IMR-90 (cell line): ENCODE measurements at regions not wholly inside any gene's neighbourhood (a gene's known extent, or its start where the extent isn't known, plus 50 kb on each side); places are given as distances from the start of the nearest gene placed in this dataset.

Source experiments
- ATAC-seq: fragments of 200-7000 bp; cut with Tn5 transposase; 2 replicates; pipeline ENCODE4 v1.9.1; 2020; ENCODE audit warnings: low read depth, mild to moderate bottlenecking, moderate library complexity
- BruUV-seq: library from RNA; stranded (reverse); fragments of 400-500 nt; replicated peaks from 2 replicates; lab custom pipeline; 2021; lab: Mats Ljungman, UMichigan
- CTCF ChIA-PET: fragments of 300-600 bp; formaldehyde crosslinking; extraction: SDS; loops from one replicate; lab custom pipeline; 2021; ENCODE audit warnings: antibody characterized with exemption; lab: Yijun Ruan, JAX
- POLR2A ChIA-PET: fragments of 300-600 bp; sonication (Branson Sonifier 250); formaldehyde crosslinking; loops from one replicate; lab custom pipeline; 2022; ENCODE audit warnings: antibody characterized with exemption; ENCODE audit not compliant: unreplicated experiment; lab: Charles Lee
- DNase-seq: peaks from one replicate; pipeline ENCODE4 v3.0.0; 2013
- H2AFZ ChIP-seq: replicated peaks from 2 replicates; pipeline ENCODE3; 2013; ENCODE audit warnings: low read length, mild to moderate bottlenecking; ENCODE audit not compliant: poor library complexity
- H2AK5ac ChIP-seq: 2 replicates; pipeline ENCODE4 v1.6.1; 2013; ENCODE audit warnings: low read depth, low read length, inconsistent platforms
- H2AK9ac ChIP-seq: replicated peaks from 2 replicates; pipeline ENCODE3; 2013; ENCODE audit warnings: mild to moderate bottlenecking, low read depth, low read length, moderate library complexity; ENCODE audit not compliant: poor library complexity
- H2BK120ac ChIP-seq: 2 replicates; pipeline ENCODE4 v1.6.1; 2013; ENCODE audit warnings: low read depth, low read length, inconsistent platforms
- H2BK15ac ChIP-seq: 3 replicates; pipeline ENCODE4 v1.6.1; 2013; ENCODE audit warnings: low read depth, low read length, inconsistent platforms
- H2BK20ac ChIP-seq: 2 replicates; pipeline ENCODE4 v1.6.1; 2013; ENCODE audit warnings: low read depth, mild to moderate bottlenecking, inconsistent platforms, low read length, moderate library complexity
- H2BK5ac ChIP-seq: 2 replicates; pipeline ENCODE4 v1.6.1; 2013; ENCODE audit warnings: mild to moderate bottlenecking, low read depth, low read length, inconsistent platforms; ENCODE audit not compliant: poor library complexity, severe bottlenecking
- H3K14ac ChIP-seq: replicated peaks from 2 replicates; pipeline ENCODE4 v1.6.1; 2013; ENCODE audit warnings: low read depth, low read length, inconsistent platforms
- H3K18ac ChIP-seq: 2 replicates; pipeline ENCODE4 v1.6.1; 2013; ENCODE audit warnings: low read depth, low read length, control low read depth
- H3K23ac ChIP-seq: 2 replicates; pipeline ENCODE4 v1.6.1; 2013; ENCODE audit warnings: low read depth, low read length, inconsistent platforms
- H3K27ac ChIP-seq: 2 replicates; pipeline ENCODE4 v1.5.1; 2013; ENCODE audit warnings: mild to moderate bottlenecking, control low read depth, low read length; ENCODE audit not compliant: insufficient read depth
- H3K27me3 ChIP-seq: 2 replicates; pipeline ENCODE4 v1.6.1; 2013; ENCODE audit warnings: low read length; ENCODE audit not compliant: control insufficient read depth, insufficient read depth
- H3K36me3 ChIP-seq: 2 replicates; pipeline ENCODE4 v1.6.1; 2013; ENCODE audit warnings: low read length, mixed read lengths; ENCODE audit not compliant: control insufficient read depth, insufficient read depth
- H3K4ac ChIP-seq: 2 replicates; pipeline ENCODE4 v1.6.1; 2013; ENCODE audit warnings: low read depth, low read length, inconsistent platforms
- H3K4me1 ChIP-seq: 2 replicates; pipeline ENCODE4 v1.6.1; 2013; ENCODE audit warnings: low read length, mixed read lengths; ENCODE audit not compliant: control insufficient read depth, insufficient read depth
- H3K4me2 ChIP-seq: 2 replicates; pipeline ENCODE4 v1.6.1; 2013; ENCODE audit warnings: low read depth, mild to moderate bottlenecking, control low read depth, low read length, moderate library complexity
- H3K4me3 ChIP-seq: 2 replicates; pipeline ENCODE4 v1.5.1; 2013; ENCODE audit warnings: low read depth, mild to moderate bottlenecking, control low read depth, low read length, moderate library complexity; ENCODE audit not compliant: insufficient read depth
- H3K56ac ChIP-seq: 2 replicates; pipeline ENCODE4 v1.6.1; 2013; ENCODE audit warnings: low read length, inconsistent platforms; ENCODE audit not compliant: insufficient read depth; ENCODE audit errors: extremely low read depth
- H3K79me1 ChIP-seq, 2 experiments: 2 replicates each; pipeline ENCODE4 v1.6.1; 2013; ENCODE audit warnings: low read length in 2 of 2, inconsistent platforms in 1 of 2, low read depth in 1 of 2
- H3K9ac ChIP-seq: 2 replicates; pipeline ENCODE4 v1.6.1; 2013; ENCODE audit warnings: low read depth, low read length, control low read depth
- H3K9me1 ChIP-seq: 2 replicates; pipeline ENCODE4 v1.6.1; 2013; ENCODE audit warnings: low read length, inconsistent platforms; ENCODE audit not compliant: insufficient read depth
- H3K9me3 ChIP-seq: 2 replicates; pipeline ENCODE4 v1.6.1; 2013; ENCODE audit warnings: low read length; ENCODE audit not compliant: control insufficient read depth, insufficient read depth
- H4K20me1 ChIP-seq: 2 replicates; pipeline ENCODE4 v1.6.1; 2013; ENCODE audit warnings: low read length, inconsistent platforms; ENCODE audit not compliant: insufficient read depth
- H4K5ac ChIP-seq: 2 replicates; pipeline ENCODE4 v1.6.1; 2013; ENCODE audit warnings: mild to moderate bottlenecking, low read depth, low read length, control low read depth
- H4K8ac ChIP-seq, 2 experiments: 2 replicates each; pipeline ENCODE4 v1.6.1; 2013; ENCODE audit warnings: low read depth in 2 of 2, low read length in 2 of 2, control low read depth in 1 of 2, inconsistent platforms in 1 of 2
- H4K91ac ChIP-seq: 2 replicates; pipeline ENCODE4 v1.6.1; 2013; ENCODE audit warnings: low read depth, low read length, inconsistent platforms; ENCODE audit not compliant: insufficient read depth
- BHLHE40 ChIP-seq: fragments of 150-350 bp; IDR thresholded peaks from 2 replicates; pipeline ENCODE4 v1.6.1; 2016; ENCODE audit warnings: mild to moderate bottlenecking, low read depth, low read length
- CEBPB ChIP-seq: IDR thresholded peaks from 2 replicates; pipeline ENCODE4 v1.6.1; 2012; ENCODE audit warnings: low read depth, low read length, improper control_type of control experiment
- CHD1 ChIP-seq: IDR thresholded peaks from 2 replicates; pipeline ENCODE4 v1.6.1; 2012; ENCODE audit warnings: low read depth, low read length, improper control_type of control experiment
- FOS ChIP-seq: fragments of 150-350 bp; IDR thresholded peaks from 2 replicates; pipeline ENCODE4 v1.6.1; 2016; ENCODE audit warnings: low read depth, low read length
- MAFK ChIP-seq: IDR thresholded peaks from 2 replicates; pipeline ENCODE4 v1.6.1; 2012; ENCODE audit warnings: low read depth, low read length, improper control_type of control experiment
- MAZ ChIP-seq: IDR thresholded peaks from 2 replicates; pipeline ENCODE4 v1.6.1; 2012; ENCODE audit warnings: low read depth, mild to moderate bottlenecking, low read length, improper control_type of control experiment, moderate library complexity, borderline replicate concordance
- MXI1 ChIP-seq: IDR thresholded peaks from 2 replicates; pipeline ENCODE4 v1.6.1; 2012; ENCODE audit warnings: low read depth, mild to moderate bottlenecking, low read length, moderate library complexity, borderline replicate concordance
- NFE2L2 ChIP-seq: fragments of 150-350 bp; IDR thresholded peaks from 2 replicates; pipeline ENCODE4 v1.6.1; 2016; ENCODE audit warnings: low read depth, mild to moderate bottlenecking, low read length
- POLR2A ChIP-seq: IDR thresholded peaks from 2 replicates; pipeline ENCODE4 v1.6.1; 2012; ENCODE audit warnings: mild to moderate bottlenecking, low read depth, low read length
- RAD21 ChIP-seq: IDR thresholded peaks from 2 replicates; pipeline ENCODE4 v1.6.1; 2012; ENCODE audit warnings: low read length, improper control_type of control experiment
- RCOR1 ChIP-seq: IDR thresholded peaks from 2 replicates; pipeline ENCODE4 v1.6.1; 2012; ENCODE audit warnings: mild to moderate bottlenecking, low read length, improper control_type of control experiment; ENCODE audit not compliant: insufficient replicate concordance
- RFX5 ChIP-seq: IDR thresholded peaks from 2 replicates; pipeline ENCODE4 v1.8.0; 2012; ENCODE audit warnings: low read depth, mild to moderate bottlenecking, low read length, moderate library complexity
- SMC3 ChIP-seq: fragments of 150-350 bp; IDR thresholded peaks from 2 replicates; pipeline ENCODE4 v1.6.1; 2016; ENCODE audit warnings: low read depth, mild to moderate bottlenecking, antibody characterized with exemption, low read length, moderate library complexity
- WGBS, 2 experiments: methylation state at CpG; one replicate each; pipeline versions ENCODE4 v1.1.5 to v1.1.7; 2013; ENCODE audit warnings: missing lambda C conversion rate in 2 of 2; ENCODE audit not compliant: insufficient read length in 1 of 2; ENCODE audit errors: extremely low coverage in 2 of 2; 5-methylcytosine and 5-hydroxymethylcytosine counted together
- dilution Hi-C: fragments of 300-500 bp; cut with HindIII; formaldehyde crosslinking; loops from one replicate; pipeline ENCODE4 v1.14.3; 2018; ENCODE audit warnings: low sequenced_read_pairs; ENCODE audit not compliant: unreplicated experiment
- in situ Hi-C: fragments of 300-500 bp; cut with MboI; formaldehyde crosslinking; loops from 3 replicates; pipeline ENCODE4 v1.14.3; 2019; ENCODE audit warnings: low sequenced_read_pairs, inconsistent platforms, mixed read lengths
- intact Hi-C: fragments of 100-400 bp; cut with micrococcal nuclease; formaldehyde crosslinking; loops from 2 replicates; pipeline ENCODE4 v1.10.0; 2022
- TF ChIP-seq, protein P1 (sequence below): conservative IDR thresholded peaks from 2 replicates; pipeline ENCODE4 v1.5.1; 2012; ENCODE audit warnings: mild to moderate bottlenecking, low read depth, low read length, improper control_type of control experiment
- TF ChIP-seq, protein P2 (sequence below): fragments of 150-350 bp; IDR thresholded peaks from 2 replicates; pipeline ENCODE4 v1.6.1; 2016; ENCODE audit warnings: low read depth, mild to moderate bottlenecking, low read length, moderate library complexity, borderline replicate concordance
- TF ChIP-seq, protein P3 (sequence below): fragments of 150-350 bp; IDR thresholded peaks from 2 replicates; pipeline ENCODE4 v1.6.1; 2017; ENCODE audit warnings: mild to moderate bottlenecking, antibody characterized with exemption, low read length, low read depth

DNA sequence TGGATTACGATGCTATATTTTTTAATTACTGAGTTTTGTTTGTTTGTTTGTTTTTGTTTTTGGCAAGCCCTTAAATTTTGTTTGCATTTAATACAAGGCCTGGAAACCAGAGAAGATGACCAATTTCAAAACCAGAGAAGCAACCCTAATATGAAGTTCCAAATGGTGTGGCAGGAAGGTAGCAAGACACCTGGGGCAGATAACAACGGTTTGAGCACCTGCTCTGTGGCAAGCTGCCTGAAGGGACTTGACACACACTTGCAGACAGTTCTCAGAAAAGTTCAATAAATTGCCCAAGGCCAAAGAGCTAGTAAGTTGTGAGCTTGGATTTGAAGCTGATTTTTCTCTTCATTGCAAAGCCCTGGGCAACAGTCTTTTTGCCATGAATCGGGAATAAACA lies 151.2 kb upstream of the UBE2E1 start:
- in situ Hi-C loops (no loop called here), dilution Hi-C loops (no loop called here), intact Hi-C loops (loop anchor here (5.0 kb wide), 1 partner anchor 153 kb away; the partner anchor contains the start of gene UBE2E1)
- H4K20me1 ChIP-seq, result no peaks in the 10 kb centered on the region
- no TSS peak for BruUV-seq
- H3K9ac ChIP-seq, result no peak overlapping the region
- no peak overlapping the region for H3K14ac ChIP-seq
- peaks cover 1% of the 10 kb centered on the region; the same call in 1 of the 2 replicates for H3K27me3 ChIP-seq
- no peak overlapping the region for H4K8ac ChIP-seq
- H2BK5ac ChIP-seq, result no peak overlapping the region
- CTCF ChIA-PET, result no interaction called here
- H2AK9ac ChIP-seq, result no peak overlapping the region
- H4K5ac ChIP-seq, result no peak overlapping the region
- H2BK15ac ChIP-seq, result no peak overlapping the region
- H3K4me3 ChIP-seq, result no peak overlapping the region
- POLR2A ChIA-PET, result no interaction called here
- no peak overlapping the region for H2BK120ac ChIP-seq
- H3K9me1 ChIP-seq, result peaks cover 3% of the 10 kb centered on the region; the same call in 1 of the 2 replicates
- DNase-seq (no peak), ATAC-seq (no peak)
- H3K56ac ChIP-seq, result no peak overlapping the region
- H3K23ac ChIP-seq, result no peak overlapping the region
- WGBS, 2 experiments, result 80% methylated on average over 1 of the region's 3 CpGs; no CpG with 5 or more reads in 1 of the 2 experiments
- no peak overlapping the region for H2AK5ac ChIP-seq
- no peak overlapping the region for H3K4me2 ChIP-seq
- H3K36me3 ChIP-seq, result no peaks in the 10 kb centered on the region
- H2AFZ ChIP-seq, result no peak overlapping the region
- peaks cover 4% of the 10 kb centered on the region; the same call in 1 of the 2 replicates for H3K9me3 ChIP-seq
- H2BK20ac ChIP-seq, result no peak overlapping the region
- no peaks in the 10 kb centered on the region for H3K79me1 ChIP-seq
- H3K18ac ChIP-seq, result no peak overlapping the region
- H3K4me1 ChIP-seq, result peaks cover 9% of the 10 kb centered on the region
- no peak overlapping the region for H3K4ac ChIP-seq
- H4K91ac ChIP-seq, result no peak overlapping the region
- TF ChIP-seq NFE2L2 (no peak), BHLHE40 (no peak), SMC3 (no peak), FOS (no peak), CEBPB (no peak), MAFK (no peak), RAD21 (no peak), RFX5 (no peak), CHD1 (no peak), MAZ (no peak), RCOR1 (no peak), POLR2A (no peak), MXI1 (no peak)
- TF ChIP-seq, protein P1, sequence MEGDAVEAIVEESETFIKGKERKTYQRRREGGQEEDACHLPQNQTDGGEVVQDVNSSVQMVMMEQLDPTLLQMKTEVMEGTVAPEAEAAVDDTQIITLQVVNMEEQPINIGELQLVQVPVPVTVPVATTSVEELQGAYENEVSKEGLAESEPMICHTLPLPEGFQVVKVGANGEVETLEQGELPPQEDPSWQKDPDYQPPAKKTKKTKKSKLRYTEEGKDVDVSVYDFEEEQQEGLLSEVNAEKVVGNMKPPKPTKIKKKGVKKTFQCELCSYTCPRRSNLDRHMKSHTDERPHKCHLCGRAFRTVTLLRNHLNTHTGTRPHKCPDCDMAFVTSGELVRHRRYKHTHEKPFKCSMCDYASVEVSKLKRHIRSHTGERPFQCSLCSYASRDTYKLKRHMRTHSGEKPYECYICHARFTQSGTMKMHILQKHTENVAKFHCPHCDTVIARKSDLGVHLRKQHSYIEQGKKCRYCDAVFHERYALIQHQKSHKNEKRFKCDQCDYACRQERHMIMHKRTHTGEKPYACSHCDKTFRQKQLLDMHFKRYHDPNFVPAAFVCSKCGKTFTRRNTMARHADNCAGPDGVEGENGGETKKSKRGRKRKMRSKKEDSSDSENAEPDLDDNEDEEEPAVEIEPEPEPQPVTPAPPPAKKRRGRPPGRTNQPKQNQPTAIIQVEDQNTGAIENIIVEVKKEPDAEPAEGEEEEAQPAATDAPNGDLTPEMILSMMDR, result no peak
- TF ChIP-seq, protein P2, sequence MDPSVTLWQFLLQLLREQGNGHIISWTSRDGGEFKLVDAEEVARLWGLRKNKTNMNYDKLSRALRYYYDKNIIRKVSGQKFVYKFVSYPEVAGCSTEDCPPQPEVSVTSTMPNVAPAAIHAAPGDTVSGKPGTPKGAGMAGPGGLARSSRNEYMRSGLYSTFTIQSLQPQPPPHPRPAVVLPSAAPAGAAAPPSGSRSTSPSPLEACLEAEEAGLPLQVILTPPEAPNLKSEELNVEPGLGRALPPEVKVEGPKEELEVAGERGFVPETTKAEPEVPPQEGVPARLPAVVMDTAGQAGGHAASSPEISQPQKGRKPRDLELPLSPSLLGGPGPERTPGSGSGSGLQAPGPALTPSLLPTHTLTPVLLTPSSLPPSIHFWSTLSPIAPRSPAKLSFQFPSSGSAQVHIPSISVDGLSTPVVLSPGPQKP, result no peak
- TF ChIP-seq, protein P3, sequence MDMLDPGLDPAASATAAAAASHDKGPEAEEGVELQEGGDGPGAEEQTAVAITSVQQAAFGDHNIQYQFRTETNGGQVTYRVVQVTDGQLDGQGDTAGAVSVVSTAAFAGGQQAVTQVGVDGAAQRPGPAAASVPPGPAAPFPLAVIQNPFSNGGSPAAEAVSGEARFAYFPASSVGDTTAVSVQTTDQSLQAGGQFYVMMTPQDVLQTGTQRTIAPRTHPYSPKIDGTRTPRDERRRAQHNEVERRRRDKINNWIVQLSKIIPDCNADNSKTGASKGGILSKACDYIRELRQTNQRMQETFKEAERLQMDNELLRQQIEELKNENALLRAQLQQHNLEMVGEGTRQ, result no peak
- H3K27ac ChIP-seq, result no peak overlapping the region
